ENCODE measurements at regions not wholly inside any gene's neighbourhood (a gene's known extent, or its start where the extent isn't known, plus 50 kb on each side); places are given as distances from the start of the nearest gene placed in this dataset.

- no CpG with 5 or more reads among the region's 2 CpGs for WGBS (ENCODE audit: insufficient coverage, insufficient read length)
- DNase-seq (ENCODE audit: low read depth, low spot score) = no peak
- Histone ChIP-seq H3K4me3 (ENCODE audit: low read length) (no peak overlapping the region), H3K36me3 (ENCODE audit: control insufficient read depth, insufficient read depth, low read length) (no peaks in the 10 kb centered on the region), H3K27ac (ENCODE audit: low read length) (no peak overlapping the region), H3K4me1 (ENCODE audit: control insufficient read depth, insufficient read depth, low read length) (no peaks in the 10 kb centered on the region), H3K27me3 (ENCODE audit: control insufficient read depth, insufficient read depth, low read length) (no peaks in the 10 kb centered on the region), H3K9me3 (ENCODE audit: control insufficient read depth, insufficient read depth, low read length) (no peaks in the 10 kb centered on the region)
Measured at GRCh38 chr1:30334767-30335166, 388.6 kb downstream of the MATN1 start.

DNA sequence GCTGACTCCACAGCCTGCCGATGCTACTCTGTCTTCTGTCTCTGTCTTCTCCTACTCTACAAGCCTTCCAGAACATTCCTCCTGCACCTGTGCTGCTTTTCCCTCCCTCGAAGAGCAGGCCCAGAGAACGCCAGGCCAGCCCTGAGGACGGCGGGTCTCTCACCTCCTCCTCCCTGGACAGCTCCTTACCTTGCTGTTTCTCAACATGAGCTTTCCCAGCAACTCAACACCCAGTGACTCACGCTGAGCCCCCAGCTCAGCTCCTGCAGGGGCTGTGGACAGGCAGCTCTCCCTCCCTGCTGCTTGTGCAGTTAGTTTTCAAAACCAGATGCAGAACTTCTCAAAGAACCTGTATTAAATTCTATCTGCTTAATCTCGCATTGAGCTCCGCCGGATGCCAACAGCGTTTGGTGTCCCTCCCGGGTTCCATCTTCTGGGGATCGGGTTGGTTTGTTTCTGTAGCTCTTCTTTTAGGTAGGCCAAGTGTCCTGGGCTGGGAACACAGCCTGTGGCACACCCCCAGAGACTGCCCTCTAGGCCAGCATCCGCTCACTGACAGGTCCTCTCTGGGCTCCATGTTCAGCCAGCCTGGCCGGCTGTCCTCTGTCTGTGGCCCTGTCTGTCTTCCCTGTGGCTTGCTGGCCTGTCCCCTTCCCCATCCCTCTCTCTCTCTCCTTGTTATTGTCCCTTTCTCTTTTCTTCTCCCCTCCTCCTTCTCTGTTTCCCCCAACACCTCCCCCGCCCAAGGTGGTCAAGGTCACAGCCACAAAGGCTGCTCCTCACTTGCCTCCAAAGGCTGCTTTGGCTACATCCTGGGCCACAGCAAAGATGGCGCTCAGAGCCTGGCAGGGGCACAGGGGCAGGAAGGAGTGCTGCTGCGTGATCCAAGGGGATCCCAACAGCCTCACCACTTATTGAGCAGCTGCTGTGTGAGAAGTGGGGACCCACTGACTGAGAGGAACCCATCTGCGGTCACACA lies 391.0 kb downstream of the MATN1 start:
- no peak for DNase-seq (ENCODE audit: low read depth, low spot score)
- no peaks in the 10 kb centered on the region for H3K36me3 ChIP-seq (ENCODE audit: control insufficient read depth, insufficient read depth, low read length)
- no peaks in the 10 kb centered on the region for H3K27me3 ChIP-seq (ENCODE audit: control insufficient read depth, insufficient read depth, low read length)
- no peak overlapping the region for H3K27ac ChIP-seq (ENCODE audit: low read length)
- no CpG with 5 or more reads among the region's 18 CpGs for WGBS (ENCODE audit: insufficient coverage, insufficient read length)
- H3K4me3 ChIP-seq (ENCODE audit: low read length) = no peak overlapping the region
- H3K4me1 ChIP-seq (ENCODE audit: control insufficient read depth, insufficient read depth, low read length) = no peaks in the 10 kb centered on the region
- no peaks in the 10 kb centered on the region for H3K9me3 ChIP-seq (ENCODE audit: control insufficient read depth, insufficient read depth, low read length)

DNA sequence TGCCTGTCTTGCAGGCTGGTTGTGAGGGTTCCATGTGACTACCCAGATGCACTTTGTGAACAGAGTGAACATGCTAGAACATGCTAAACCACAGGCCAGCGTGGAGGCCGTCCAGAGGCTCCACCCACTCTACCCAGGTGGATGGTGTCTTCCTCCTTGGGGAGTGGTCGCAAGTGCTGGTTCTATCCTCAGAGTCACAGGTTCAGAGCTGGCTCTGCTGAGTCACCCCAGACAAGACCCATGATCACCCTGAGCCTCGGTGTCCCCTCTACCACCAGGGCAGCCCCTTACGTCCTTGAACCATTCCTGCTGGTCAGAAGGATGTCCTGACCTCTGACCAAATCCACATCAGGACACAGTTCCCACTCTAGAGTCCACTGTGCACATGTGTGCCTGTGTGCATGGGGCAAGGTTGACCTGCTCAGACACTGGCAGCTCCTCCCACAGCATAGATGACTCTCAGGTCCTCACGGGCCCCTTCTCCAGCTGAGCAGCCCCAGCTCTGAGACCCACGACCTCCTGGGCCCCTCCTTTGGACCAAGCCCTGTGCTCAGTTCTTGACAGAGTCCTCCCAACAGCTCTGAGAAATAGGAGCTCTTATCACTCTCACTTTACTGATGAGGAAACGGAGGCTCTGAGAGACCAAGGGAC lies 391.8 kb downstream of the MATN1 start:
- Histone ChIP-seq H3K36me3 (ENCODE audit: control insufficient read depth, insufficient read depth, low read length) (no peaks in the 10 kb centered on the region), H3K4me1 (ENCODE audit: control insufficient read depth, insufficient read depth, low read length) (no peaks in the 10 kb centered on the region), H3K27ac (ENCODE audit: low read length) (no peak overlapping the region), H3K4me3 (ENCODE audit: low read length) (no peak overlapping the region), H3K27me3 (ENCODE audit: control insufficient read depth, insufficient read depth, low read length) (no peaks in the 10 kb centered on the region), H3K9me3 (ENCODE audit: control insufficient read depth, insufficient read depth, low read length) (no peaks in the 10 kb centered on the region)
- no peak for DNase-seq (ENCODE audit: low read depth, low spot score)
- no CpG with 5 or more reads among the region's 8 CpGs for WGBS (ENCODE audit: insufficient coverage, insufficient read length)

- Histone ChIP-seq H3K36me3 (ENCODE audit: control insufficient read depth, insufficient read depth, low read length) (no peaks in the 10 kb centered on the region), H3K4me1 (ENCODE audit: control insufficient read depth, insufficient read depth, low read length) (peaks cover 1% of the 10 kb centered on the region; the same call in 1 of the 2 replicates), H3K4me3 (ENCODE audit: low read length) (no peak overlapping the region), H3K27ac (ENCODE audit: low read length) (no peak overlapping the region), H3K27me3 (ENCODE audit: control insufficient read depth, insufficient read depth, low read length) (no peaks in the 10 kb centered on the region), H3K9me3 (ENCODE audit: control insufficient read depth, insufficient read depth, low read length) (no peaks in the 10 kb centered on the region)
- DNase-seq (ENCODE audit: low read depth, low spot score) = no peak
- no CpG with 5 or more reads among the region's 7 CpGs for WGBS (ENCODE audit: insufficient coverage, insufficient read length)
Measured at GRCh38 chr1:30330644-30331043, 392.7 kb downstream of the MATN1 start.

DNA sequence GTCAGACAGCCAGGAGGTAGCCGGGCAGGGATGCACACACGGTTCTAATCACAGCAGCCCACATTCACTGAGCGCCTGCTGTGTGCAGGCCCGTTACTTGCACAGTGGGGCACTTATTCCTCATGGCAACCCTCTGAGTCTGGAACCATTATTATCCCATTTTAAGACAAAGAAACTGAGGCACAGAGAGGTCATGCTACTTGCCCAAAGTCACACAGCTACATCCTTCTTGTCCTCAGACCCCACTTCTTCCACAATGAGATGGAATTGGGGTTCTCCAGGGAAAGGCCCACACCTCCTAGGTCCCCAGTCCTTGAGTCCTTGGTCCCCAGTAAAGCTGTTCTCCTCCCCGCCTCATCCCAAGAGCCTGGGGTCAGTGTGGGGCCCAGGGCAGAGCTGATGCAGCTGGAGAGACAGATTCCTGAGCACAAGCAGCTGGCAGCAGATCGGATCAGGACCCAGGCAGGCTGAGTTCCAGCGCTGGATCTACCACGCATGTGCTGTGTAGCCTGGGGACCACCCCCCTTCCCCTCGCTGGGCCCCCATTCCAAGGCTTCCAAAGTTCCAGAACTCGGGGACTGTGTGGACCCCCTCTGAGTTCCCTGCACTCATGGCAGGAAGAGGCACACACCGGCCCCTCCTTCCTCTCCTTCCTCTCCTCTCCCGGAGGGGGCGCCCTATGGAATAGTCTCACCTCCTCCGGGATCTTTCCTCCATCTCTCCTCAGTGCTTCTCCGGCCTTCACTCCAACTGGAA lies 393.4 kb downstream of the MATN1 start:
- Histone ChIP-seq H3K36me3 (ENCODE audit: control insufficient read depth, insufficient read depth, low read length) (no peaks in the 10 kb centered on the region), H3K4me3 (ENCODE audit: low read length) (no peak overlapping the region), H3K27me3 (ENCODE audit: control insufficient read depth, insufficient read depth, low read length) (no peaks in the 10 kb centered on the region), H3K27ac (ENCODE audit: low read length) (no peak overlapping the region), H3K9me3 (ENCODE audit: control insufficient read depth, insufficient read depth, low read length) (no peaks in the 10 kb centered on the region), H3K4me1 (ENCODE audit: control insufficient read depth, insufficient read depth, low read length) (peaks cover 1% of the 10 kb centered on the region; the same call in 1 of the 2 replicates)
- no peak for DNase-seq (ENCODE audit: low read depth, low spot score)
- WGBS (ENCODE audit: insufficient coverage, insufficient read length) = no CpG with 5 or more reads among the region's 15 CpGs

- no peaks in the 10 kb centered on the region for H3K9me3 ChIP-seq (ENCODE audit: control insufficient read depth, insufficient read depth, low read length)
Measured at GRCh38 chr1:30329263-30329753, 394.1 kb downstream of the MATN1 start.

GRCh38 chr1:30328401-30329262 lies 394.8 kb downstream of the MATN1 start:
- no peak overlapping the region for H3K4me3 ChIP-seq (ENCODE audit: low read length)
- H3K36me3 ChIP-seq (ENCODE audit: control insufficient read depth, insufficient read depth, low read length) = no peaks in the 10 kb centered on the region
- H3K27ac ChIP-seq (ENCODE audit: low read length) = no peak overlapping the region
- H3K27me3 ChIP-seq (ENCODE audit: control insufficient read depth, insufficient read depth, low read length) = no peaks in the 10 kb centered on the region
- H3K4me1 ChIP-seq (ENCODE audit: control insufficient read depth, insufficient read depth, low read length) = peaks cover 1% of the 10 kb centered on the region; the same call in 1 of the 2 replicates
- no peaks in the 10 kb centered on the region for H3K9me3 ChIP-seq (ENCODE audit: control insufficient read depth, insufficient read depth, low read length)
- WGBS (ENCODE audit: insufficient coverage, insufficient read length) = no CpG with 5 or more reads among the region's 9 CpGs
- DNase-seq (ENCODE audit: low read depth, low spot score) = no peak

More at GRCh38 chr1:30329263-30329753, 394.1 kb downstream of the MATN1 start:
- peaks cover 1% of the 10 kb centered on the region; the same call in 1 of the 2 replicates for H3K4me1 ChIP-seq (ENCODE audit: control insufficient read depth, insufficient read depth, low read length)
- no peak overlapping the region for H3K4me3 ChIP-seq (ENCODE audit: low read length)
- H3K27me3 ChIP-seq (ENCODE audit: control insufficient read depth, insufficient read depth, low read length) = no peaks in the 10 kb centered on the region
- no CpG with 5 or more reads among the region's 12 CpGs for WGBS (ENCODE audit: insufficient coverage, insufficient read length)
- DNase-seq (ENCODE audit: low read depth, low spot score) = no peak
- no peak overlapping the region for H3K27ac ChIP-seq (ENCODE audit: low read length)
- no peaks in the 10 kb centered on the region for H3K36me3 ChIP-seq (ENCODE audit: control insufficient read depth, insufficient read depth, low read length)

- H3K4me3 ChIP-seq (ENCODE audit: low read length) = no peak overlapping the region
- no peaks in the 10 kb centered on the region for H3K9me3 ChIP-seq (ENCODE audit: control insufficient read depth, insufficient read depth, low read length)
- WGBS (ENCODE audit: insufficient coverage, insufficient read length) = no CpG with 5 or more reads among the region's 2 CpGs
- no peak for DNase-seq (ENCODE audit: low read depth, low spot score)
- no peak overlapping the region for H3K27ac ChIP-seq (ENCODE audit: low read length)
- peaks cover 1% of the 10 kb centered on the region; the same call in 1 of the 2 replicates for H3K4me1 ChIP-seq (ENCODE audit: control insufficient read depth, insufficient read depth, low read length)
- H3K36me3 ChIP-seq (ENCODE audit: control insufficient read depth, insufficient read depth, low read length) = no peaks in the 10 kb centered on the region
- no peaks in the 10 kb centered on the region for H3K27me3 ChIP-seq (ENCODE audit: control insufficient read depth, insufficient read depth, low read length)
Measured at GRCh38 chr1:30328100-30328370, 395.4 kb downstream of the MATN1 start.

DNA sequence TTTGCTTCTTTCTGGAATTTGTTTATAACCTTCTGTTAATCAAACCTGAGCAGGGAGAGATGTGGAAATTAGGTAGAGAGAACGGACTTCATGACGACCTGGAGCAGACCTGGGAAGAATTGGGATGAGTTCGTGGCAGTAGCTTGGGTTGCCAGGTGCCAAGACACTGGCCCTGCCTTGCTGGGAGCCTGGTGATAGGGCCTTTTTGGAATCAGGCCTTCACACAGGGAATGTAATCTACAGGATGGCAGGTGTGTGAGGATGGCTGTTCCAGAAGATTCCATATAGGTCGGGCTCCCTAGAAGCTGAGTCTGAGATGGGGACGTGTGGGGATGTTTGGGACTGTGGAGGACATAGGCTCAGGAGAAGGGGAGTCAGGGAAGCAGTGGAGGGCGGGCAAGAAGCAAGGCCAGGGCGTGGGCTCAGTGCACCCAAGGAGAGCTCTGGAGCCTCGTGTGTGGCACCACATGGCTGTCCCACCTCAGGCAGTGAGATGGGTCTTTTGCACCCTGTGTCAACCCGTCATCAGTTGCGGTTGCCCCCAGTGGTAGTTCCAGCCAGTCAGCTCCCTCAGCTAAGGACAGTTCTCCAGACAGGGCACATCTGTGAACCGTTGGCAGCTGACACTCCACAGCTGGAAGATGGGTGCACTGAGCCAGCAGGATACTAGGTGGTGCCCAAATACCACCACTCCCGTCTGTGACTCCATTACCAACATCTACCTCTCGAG lies 395.9 kb downstream of the MATN1 start:
- no CpG with 5 or more reads among the region's 13 CpGs for WGBS (ENCODE audit: insufficient coverage, insufficient read length)
- no peaks in the 10 kb centered on the region for H3K9me3 ChIP-seq (ENCODE audit: control insufficient read depth, insufficient read depth, low read length)
- H3K4me3 ChIP-seq (ENCODE audit: low read length) = no peak overlapping the region
- no peak for DNase-seq (ENCODE audit: low read depth, low spot score)
- no peaks in the 10 kb centered on the region for H3K36me3 ChIP-seq (ENCODE audit: control insufficient read depth, insufficient read depth, low read length)
- H3K27ac ChIP-seq (ENCODE audit: low read length) = no peak overlapping the region
- no peaks in the 10 kb centered on the region for H3K27me3 ChIP-seq (ENCODE audit: control insufficient read depth, insufficient read depth, low read length)
- H3K4me1 ChIP-seq (ENCODE audit: control insufficient read depth, insufficient read depth, low read length) = peaks cover 1% of the 10 kb centered on the region; the same call in 1 of the 2 replicates
